HG02840 (cell line): ENCODE measurements at regions not wholly inside any gene's neighbourhood (a gene's known extent, or its start where the extent isn't known, plus 50 kb on each side); places are given as distances from the start of the nearest gene placed in this dataset.

ENCODE experiments used
- ATAC-seq: cut with Tn5 transposase; IDR thresholded peaks from one replicate; pipeline ENCODE4 v1.9.1; 2021; ENCODE audit warnings: mild to moderate bottlenecking, moderate library complexity, moderate number of reproducible peaks; ENCODE audit not compliant: unreplicated experiment, low FRiP score

DNA sequence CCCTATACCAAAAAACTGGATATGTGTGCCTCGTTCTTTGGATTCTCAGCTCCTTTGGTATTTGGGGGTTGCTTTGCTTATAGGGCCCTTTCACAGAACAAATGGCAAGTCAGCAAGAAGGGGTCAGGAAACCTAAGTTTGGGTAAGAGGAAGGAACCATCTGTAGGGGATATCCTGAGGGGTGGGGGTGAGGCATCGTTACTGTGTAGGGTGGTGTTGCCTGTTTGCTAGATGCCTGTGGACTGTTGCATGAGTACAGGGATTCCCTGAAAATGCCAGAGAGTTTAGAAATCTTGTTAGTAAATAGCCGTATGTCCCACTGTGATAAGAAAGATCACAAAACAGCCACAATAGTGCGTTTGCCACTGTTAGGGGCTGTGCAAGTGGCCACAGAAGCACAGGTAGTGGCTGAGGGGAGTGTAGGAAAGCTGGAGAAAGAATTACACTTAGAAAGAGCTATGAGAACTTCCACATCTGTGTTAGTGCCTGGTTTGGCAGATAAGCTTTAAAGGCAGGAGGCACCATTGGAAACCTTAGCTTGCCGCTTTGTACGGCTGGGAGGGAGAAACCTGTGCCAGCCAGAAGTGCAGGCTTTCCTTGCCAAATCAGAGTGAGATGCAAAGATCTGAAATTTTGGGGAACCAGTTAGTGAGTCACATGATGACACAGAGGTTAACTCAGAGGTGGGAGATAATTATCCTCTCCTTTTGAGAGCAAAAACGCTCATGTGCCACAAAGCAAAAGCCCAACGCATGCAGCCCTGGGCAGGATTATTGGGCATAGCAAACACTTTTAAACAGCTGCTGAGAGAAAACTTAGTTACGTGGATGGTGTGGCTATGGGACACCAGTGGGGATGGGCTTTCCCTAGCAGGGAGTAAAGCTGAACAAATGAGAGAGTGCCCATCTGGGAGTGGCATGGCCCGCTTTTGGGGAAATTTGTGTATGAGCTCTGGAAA, 343.7 kb downstream of the ARAP2 start:
- ATAC-seq, result no peak

DNA sequence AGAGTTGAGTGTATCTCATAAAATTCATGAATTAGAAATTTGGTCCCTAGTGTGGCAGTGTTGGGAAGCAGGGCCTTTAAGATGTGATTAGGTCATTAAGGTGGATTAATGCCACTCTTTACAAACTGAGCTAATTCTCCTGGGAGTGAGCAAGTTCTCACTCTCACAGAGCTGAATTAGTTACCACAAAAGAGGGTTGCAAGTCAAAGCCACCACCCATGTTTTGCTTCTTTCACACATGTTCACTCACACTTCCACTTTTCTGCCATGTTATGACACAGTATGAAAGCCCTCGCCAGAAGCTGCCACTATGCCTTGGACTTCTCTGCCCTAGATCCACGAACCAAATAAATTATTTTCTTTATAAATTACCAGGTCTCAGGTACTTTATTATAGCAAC, 332.1 kb downstream of the ARAP2 start:
- no peak for ATAC-seq

DNA sequence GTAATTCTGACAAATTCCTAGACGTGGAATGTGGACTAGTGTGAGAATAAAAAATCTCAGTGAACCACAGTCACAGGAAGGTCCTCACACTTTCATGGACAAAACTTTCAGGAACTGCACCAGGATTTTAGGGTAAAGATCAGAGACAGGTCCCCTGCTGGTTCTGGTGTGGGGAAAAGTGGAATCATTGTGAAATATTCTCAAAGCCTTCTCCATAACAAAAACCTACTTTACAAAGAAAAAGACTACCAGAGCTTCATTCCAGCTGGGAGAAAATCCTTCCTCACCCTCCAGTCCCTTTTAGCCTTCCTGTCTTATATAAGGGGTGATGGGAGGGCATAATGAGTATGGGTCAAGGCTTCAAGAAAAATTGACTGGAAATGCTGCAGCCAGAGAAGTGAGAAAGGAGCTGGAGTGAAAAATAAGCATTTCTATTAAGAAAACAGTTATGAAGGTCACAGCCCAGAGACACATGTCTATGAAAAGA, 325.8 kb downstream of the ARAP2 start:
- ATAC-seq, result no peak

DNA sequence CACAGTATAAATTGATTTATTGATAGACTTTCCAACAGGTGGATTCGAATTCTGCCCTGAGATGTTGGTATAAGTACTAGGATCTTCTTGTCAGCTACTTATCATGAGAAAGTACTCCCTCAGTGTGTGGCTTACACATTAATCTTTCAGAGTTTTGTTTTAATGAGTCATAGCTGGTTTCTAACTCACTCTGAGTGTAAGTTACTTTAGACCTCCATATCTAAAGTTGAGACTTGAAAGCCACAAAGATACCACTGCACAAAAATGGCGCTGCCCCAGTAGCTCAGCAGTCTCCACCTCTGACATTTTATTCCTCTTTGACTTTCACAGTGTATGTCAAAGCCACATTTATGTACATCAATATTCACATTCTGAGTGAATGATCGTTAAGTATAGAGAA, 318.5 kb downstream of the ARAP2 start:
- peak; percentile 74 for ATAC-seq

DNA sequence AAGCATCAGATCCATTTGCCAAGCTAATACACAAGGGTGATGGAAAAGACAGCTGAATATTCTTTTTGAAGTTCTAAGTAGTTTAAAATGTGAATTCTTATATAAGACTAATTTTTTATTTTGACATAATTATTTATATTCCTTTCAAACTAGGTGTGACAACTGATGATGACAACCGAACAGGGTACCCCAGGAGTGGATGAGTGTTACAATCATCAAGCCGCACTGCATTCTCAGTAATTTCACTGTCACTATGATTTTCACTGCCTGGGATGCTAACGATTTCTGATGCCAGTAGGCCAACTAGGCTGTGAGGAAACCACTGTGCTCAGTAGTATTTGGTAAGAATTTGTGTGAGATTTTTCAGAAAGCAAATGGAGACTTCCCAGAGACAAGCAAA, 317.5 kb downstream of the ARAP2 start:
- ATAC-seq, result no peak

DNA sequence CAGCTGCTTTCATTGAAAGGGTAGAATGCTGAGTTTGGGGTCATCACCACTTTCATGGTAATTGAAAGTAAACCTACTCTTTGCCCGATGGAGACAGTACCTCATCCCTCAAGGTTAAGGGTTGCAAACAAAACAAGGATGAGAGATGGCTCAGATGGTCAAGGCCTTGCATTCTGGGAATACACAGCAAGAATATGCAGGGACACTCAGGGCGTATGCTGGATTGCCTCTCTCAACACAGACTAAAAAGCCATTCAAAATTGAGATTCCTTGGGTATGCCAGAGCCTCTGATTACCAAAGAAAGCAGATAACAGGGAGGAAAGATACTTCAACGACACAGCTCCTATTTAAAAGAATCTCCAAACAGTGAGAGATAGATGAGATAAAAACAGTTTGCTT, 310.4 kb downstream of the ARAP2 start:
- ATAC-seq, result no peak

DNA sequence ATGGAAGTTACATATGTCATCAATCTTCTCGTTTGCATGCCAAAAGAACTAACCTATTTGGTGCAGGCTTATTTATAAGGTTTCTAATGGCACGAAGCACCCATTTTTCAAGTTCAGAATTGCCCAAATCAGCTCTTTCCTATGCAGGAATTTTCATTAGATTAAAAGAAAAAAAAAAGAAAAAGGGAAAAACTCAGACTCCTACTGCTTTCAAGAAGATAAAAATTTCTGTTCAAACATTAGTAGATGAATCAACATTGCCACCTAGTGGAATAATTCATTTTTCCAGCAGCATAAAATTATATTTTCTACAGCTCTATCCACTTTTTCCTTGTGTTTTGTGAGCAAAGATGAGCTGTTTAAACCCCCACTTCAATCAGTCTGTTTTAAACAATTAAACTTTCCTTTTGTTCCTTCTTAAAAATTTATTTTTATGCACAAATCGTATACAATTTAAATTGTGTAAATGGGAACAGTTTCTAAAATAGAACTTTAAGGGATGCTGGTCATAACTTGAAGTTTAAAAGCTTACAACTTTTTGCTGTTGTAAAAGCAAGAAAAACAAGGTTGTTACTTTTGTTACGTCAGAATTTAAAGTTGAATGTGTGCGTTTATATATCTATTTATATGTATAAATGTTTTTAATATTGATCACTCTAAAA, 309.9 kb downstream of the ARAP2 start:
- ATAC-seq, result no peak

DNA sequence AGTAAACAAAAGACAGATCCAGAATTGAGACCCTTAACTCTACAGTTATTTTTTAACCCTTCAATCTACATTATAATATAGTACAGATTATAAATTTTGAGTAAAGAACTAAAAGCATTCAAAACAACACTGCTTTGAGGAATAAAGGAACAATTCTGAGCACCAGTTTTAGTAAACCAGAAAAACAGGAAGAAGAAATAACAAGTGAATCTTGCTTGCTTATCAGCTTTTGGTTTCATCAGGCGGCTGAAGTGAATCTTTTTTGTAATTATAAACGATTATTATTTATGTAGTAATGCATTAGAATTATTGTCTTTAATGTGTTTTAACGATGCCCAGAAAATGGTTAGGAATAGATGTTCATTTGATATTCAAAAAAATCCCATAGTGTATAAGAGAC, 305.4 kb downstream of the ARAP2 start:
- no peak for ATAC-seq

DNA sequence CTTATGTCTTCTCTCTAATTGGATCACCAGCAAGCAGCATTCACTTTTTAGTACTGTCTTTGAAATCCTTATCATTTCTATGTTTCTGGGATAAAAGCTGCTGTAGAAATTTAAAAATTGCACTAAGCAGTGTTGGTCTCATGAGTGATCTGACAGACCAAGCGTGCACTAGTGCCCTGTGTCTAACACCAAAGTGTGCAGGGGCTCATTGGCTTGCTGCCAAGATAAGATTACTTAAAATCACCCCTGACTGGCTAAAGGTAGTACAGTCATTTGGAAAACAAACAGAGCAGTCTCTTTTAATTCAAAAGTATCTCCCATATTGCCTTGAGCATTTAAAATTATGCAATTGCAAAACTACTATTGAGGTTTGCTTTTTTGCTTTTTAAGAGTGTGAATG, 304.6 kb downstream of the ARAP2 start:
- ATAC-seq, result no peak

DNA sequence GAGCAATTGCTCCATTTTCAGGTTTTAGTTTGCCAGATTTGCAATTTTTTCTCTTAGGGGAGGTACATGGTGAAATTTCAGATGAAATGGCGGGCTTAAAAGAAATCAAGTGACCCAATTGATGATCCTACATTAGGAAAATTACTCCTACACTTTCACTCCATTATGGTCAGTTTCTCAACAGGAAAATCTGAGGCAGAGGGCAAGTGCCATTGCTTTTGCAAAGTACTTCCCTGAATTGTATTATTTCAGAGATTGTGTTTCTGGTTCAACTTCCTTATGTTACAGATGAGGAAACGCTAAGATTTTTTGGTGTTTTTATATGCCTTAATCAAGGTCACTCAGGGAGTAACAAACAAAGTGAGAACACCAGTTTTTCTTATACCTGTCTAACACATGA, 302.2 kb downstream of the ARAP2 start:
- no peak for ATAC-seq

DNA sequence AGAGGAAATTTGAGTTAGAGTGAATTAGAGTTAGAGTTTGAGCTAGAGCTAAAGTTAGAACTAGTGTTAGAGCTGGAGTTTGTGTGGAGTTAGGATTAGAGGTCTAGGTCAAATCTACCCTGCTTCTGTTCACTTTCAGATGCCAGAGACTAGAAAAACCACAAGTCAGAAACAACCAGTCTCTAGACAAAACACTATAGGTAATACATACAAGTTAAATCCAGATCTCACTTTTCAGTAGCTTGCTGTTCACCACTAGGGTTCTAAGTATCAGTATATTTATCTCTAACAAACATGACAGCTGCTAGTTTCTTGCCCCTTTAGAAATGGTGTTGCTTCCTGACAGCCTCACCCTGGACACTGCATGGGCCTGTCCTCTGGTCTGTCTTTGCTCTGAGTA, 300.7 kb downstream of the ARAP2 start:
- ATAC-seq, result no peak

DNA sequence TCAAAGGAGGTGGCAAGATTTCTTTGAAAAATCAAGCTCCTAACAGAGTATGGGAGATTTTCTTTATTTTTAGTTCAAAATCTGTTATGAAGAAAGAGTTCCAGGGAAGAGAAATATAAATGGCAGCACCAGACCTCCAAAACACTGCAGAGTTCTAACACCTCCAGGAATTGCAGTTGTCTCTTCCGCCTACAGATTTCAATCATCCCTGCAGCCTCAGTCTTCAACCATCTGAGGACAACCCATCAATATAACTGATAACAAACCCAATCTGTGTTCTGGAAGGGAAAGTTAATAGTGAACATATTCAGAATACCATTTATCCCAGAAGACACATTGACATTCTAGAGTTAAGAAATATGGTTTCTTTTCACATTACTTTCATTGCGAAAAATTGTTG, 296.1 kb downstream of the ARAP2 start:
- ATAC-seq, result no peak

DNA sequence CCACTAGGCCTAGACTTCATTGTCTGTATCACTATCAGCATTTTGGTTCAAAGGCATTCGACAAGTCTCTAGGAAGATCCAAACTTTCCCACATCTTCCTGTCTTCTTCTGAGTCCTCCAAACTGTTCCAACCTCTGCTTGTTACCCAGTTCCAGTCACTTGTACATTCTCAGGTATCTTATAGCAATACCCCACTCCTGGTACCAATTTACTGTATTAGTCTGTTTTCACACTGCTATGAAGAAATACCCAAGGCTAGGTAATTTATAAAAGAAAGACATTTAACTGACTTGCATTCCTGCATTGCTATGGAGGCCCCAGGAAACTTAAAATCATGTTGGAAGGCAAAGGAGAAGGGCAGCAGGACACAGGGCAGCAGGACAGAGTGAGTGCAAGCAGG, 293.9 kb downstream of the ARAP2 start:
- ATAC-seq, result no peak

DNA sequence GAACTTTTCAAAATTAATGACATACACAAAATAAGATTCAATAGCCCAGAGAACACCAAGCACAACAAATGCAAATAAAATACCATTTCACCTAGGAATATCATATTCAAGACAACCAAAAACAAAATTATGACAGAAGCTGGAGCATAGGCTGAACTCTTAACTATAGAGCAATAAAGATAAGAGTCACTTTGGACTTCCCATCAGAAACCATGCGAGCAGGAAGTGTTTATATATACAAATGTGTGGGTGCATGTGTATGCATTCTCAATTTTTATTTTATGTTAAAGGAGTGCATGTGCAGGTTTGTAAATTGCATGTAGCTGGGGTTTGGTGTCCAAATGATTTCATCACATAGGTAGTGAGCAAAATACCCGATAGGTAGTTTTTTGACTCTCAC, 291.6 kb downstream of the ARAP2 start:
- ATAC-seq, result no peak

DNA sequence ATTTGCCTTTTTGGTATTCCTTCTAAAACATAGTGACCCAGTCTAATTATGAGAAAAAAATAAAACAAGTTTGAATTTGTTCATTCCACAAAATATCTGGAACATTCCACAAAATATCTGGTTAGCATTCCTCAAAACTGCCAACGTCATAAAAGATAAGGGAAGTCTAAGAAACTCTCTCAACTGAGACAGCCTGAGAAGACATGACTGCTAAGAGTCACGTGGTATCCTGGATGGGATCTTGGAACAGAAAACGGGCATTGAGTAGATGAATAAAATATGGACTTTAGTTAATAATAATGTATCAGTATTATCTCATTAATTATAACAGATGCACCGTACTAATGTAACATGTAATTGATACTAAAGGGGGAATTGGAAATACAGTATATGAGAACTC, 280.9 kb downstream of the ARAP2 start:
- ATAC-seq, result no peak

DNA sequence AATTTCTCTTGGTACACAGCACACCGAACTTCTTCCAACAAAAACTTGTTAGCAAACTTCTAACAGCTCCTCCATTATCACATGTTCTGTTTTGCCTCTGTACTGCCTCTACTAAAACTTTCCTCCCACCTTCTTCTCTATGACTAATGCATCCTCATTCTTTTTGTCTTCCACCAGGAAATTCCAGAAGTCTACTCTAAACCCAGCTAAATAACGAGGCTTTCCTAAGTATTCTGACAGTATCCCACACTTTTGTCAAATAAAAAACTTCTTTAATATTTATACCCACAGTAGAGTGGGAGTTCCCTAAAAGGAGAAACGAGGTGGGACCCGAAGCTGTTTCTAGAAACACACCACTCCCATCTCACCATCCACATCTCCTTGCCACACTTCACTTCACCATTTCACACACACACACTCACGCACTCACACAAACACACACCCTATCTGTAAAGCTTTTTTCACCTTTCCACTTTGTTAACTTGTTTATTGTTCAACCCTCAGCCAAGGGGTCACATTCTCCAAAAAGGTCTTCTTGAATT, 280.3 kb downstream of the ARAP2 start:
- no peak for ATAC-seq

DNA sequence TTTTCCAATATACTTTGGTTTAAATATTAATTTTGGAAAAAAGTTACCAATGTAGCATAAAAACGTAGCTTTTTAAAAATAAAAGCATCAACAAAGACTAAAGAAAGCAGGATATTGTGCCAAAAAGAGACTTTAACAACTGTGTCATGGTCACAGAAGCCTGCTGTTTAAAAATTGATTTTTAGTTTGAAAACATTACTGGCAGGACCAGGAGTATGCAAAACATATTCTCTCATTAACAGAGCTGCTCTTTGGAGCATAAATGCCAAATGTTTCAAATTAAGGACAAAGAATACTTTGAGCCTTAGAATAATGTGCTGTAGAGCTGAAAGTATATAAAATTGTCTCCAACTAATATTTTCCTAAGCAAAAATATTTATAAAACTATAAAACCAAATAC, 279.0 kb downstream of the ARAP2 start:
- ATAC-seq, result peak; percentile 53

DNA sequence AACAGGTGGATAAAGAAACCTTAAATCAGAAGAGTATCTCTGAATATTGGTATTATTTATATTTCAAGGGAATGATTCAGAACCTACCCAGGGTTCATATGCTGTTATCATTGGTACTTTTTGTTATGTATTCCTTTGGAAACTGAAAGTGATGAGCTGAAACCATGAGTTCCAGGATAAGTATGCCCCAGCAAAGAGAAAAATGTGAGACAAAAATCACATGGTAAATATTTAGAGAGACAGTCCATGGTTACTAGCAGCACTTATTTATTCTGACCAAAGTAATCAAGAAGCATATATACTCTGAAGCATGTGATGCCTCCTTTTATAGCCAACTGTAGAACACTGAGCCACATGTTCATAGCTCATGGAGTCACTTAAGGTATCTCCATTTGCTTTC, 277.7 kb downstream of the ARAP2 start:
- no peak for ATAC-seq

DNA sequence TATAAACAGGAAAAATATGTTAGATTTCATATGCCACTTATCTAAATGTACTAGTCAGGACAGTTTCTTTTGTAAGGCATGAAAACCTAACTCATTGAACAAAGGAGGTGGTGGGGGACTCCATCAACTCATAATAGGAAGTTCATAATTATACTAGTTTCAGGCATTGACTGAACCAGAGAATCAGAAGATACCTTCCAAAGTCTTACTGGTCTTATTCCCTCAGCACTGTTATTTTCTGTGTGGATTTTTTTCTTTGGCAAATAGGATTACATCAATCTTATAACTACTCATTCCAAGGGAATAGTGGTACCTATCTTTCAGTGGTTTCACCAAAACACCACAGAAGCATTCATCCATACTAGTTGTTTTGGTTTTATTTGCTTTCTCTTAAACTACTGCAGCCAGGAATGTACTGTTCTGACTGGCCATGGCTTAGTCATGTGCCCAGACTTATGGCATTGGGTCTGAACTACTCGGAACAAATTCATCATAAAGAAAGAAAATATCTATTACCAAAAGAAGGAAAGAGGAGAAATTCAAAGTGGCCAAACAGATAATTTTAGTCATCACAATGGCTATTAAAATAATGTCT, 273.9 kb downstream of the ARAP2 start:
- peak; percentile 64 for ATAC-seq

DNA sequence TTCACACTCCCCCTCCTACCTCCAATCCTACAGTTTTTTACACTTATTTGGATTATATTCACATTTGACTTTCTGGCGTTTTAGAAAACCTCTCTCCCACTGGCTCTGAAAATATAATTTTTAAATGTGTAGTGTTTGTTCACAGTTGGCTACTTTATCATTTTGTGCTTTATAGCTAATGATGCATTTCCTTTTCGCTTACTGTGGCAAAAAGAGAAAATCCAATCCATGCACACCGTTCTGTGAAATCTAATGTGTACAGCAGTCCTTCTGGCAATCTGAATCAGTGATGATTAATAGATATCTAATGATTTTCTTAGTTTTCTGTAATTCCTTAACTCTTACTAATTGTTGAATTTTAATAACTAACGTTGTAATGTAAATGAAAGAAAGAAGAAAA, 271.5 kb downstream of the ARAP2 start:
- ATAC-seq, result no peak
